H9 (cell line): ENCODE measurements at regions not wholly inside any gene's neighbourhood (a gene's known extent, or its start where the extent isn't known, plus 50 kb on each side); places are given as distances from the start of the nearest gene placed in this dataset.

Source experiments
- DNase-seq: peaks from one replicate; pipeline ENCODE4 v3.0.0-alpha.2; 2017
- H2AFZ ChIP-seq: one replicate; pipeline ENCODE4 v1.6.1; 2013; ENCODE audit warnings: mild to moderate bottlenecking, low read length, control low read depth, moderate library complexity
- H2AK5ac ChIP-seq: 2 replicates; pipeline ENCODE4 v1.6.1; 2013; ENCODE audit warnings: low read length, control low read depth, mixed read lengths; ENCODE audit not compliant: insufficient read length
- H2BK120ac ChIP-seq: one replicate; pipeline ENCODE4 v1.6.1; 2013; ENCODE audit warnings: low read depth, mild to moderate bottlenecking, low read length, control low read depth, inconsistent platforms; ENCODE audit not compliant: poor library complexity, severe bottlenecking
- H2BK12ac ChIP-seq: 2 replicates; pipeline ENCODE4 v1.6.1; 2013; ENCODE audit warnings: low read length, control low read depth, mixed read lengths, low read depth; ENCODE audit not compliant: insufficient read length
- H2BK15ac ChIP-seq: 2 replicates; pipeline ENCODE4 v1.6.1; 2013; ENCODE audit warnings: low read depth, low read length, control low read depth
- H2BK20ac ChIP-seq: one replicate; pipeline ENCODE4 v1.6.1; 2013; ENCODE audit warnings: low read depth, mild to moderate bottlenecking, low read length, control low read depth, inconsistent platforms; ENCODE audit not compliant: poor library complexity, severe bottlenecking
- H2BK5ac ChIP-seq: 2 replicates; pipeline ENCODE4 v1.6.1; 2013; ENCODE audit warnings: low read length, control low read depth, mixed read lengths; ENCODE audit not compliant: insufficient read length
- H3K14ac ChIP-seq: 2 replicates; pipeline ENCODE4 v1.6.1; 2013; ENCODE audit warnings: low read length, control low read depth; ENCODE audit not compliant: insufficient read depth
- H3K18ac ChIP-seq: 2 replicates; pipeline ENCODE4 v1.6.1; 2013; ENCODE audit warnings: low read depth, mild to moderate bottlenecking, mixed read lengths, low read length, control low read depth; ENCODE audit not compliant: insufficient read length
- H3K23ac ChIP-seq: 2 replicates; pipeline ENCODE4 v1.6.1; 2013; ENCODE audit warnings: low read length, control low read depth, mixed read lengths, low read depth; ENCODE audit not compliant: insufficient read length
- H3K23me2 ChIP-seq: 2 replicates; pipeline ENCODE4 v1.6.1; 2013; ENCODE audit warnings: low read depth, mild to moderate bottlenecking, mixed read lengths, low read length, control low read depth; ENCODE audit not compliant: insufficient read length, poor library complexity, severe bottlenecking
- H3K27ac ChIP-seq: 2 replicates; pipeline ENCODE4 v1.5.1; 2013; ENCODE audit warnings: low read length, control low read depth, mixed read lengths, low read depth; ENCODE audit not compliant: insufficient read length
- H3K27me3 ChIP-seq: 2 replicates; pipeline ENCODE4 v1.6.1; 2013; ENCODE audit warnings: low read length, control low read depth, inconsistent platforms; ENCODE audit not compliant: insufficient read depth
- H3K4ac ChIP-seq: 2 replicates; pipeline ENCODE4 v1.6.1; 2013; ENCODE audit warnings: low read depth, mild to moderate bottlenecking, control low read depth, inconsistent platforms, low read length, moderate library complexity
- H3K4me1 ChIP-seq: 2 replicates; pipeline ENCODE4 v1.6.1; 2013; ENCODE audit warnings: low read length, control low read depth, inconsistent platforms; ENCODE audit not compliant: insufficient read depth
- H3K4me2 ChIP-seq: 2 replicates; pipeline ENCODE4 v1.6.1; 2013; ENCODE audit warnings: low read length, control low read depth, mixed read lengths; ENCODE audit not compliant: insufficient read length, insufficient read depth
- H3K56ac ChIP-seq: 2 replicates; pipeline ENCODE4 v1.6.1; 2013; ENCODE audit warnings: low read depth, mild to moderate bottlenecking, mixed read lengths, low read length, control low read depth; ENCODE audit not compliant: insufficient read length
- H3K79me1 ChIP-seq: 2 replicates; pipeline ENCODE4 v1.6.1; 2013; ENCODE audit warnings: low read depth, mild to moderate bottlenecking, moderate library complexity, low read length, control low read depth, inconsistent platforms; ENCODE audit not compliant: insufficient read depth, poor library complexity, severe bottlenecking
- H3K79me2 ChIP-seq: 2 replicates; pipeline ENCODE4 v1.6.1; 2013; ENCODE audit warnings: low read length, control low read depth, inconsistent platforms; ENCODE audit not compliant: insufficient read depth
- H3K9ac ChIP-seq: 2 replicates; pipeline ENCODE4 v1.6.1; 2013; ENCODE audit warnings: low read length, control low read depth, mixed read lengths; ENCODE audit not compliant: insufficient read length; ENCODE audit errors: extremely low read depth
- H3K9me3 ChIP-seq: one replicate; pipeline ENCODE4 v1.6.1; 2013; ENCODE audit warnings: low read depth, low read length, inconsistent platforms; ENCODE audit not compliant: control insufficient read depth
- H3T11ph ChIP-seq: one replicate; pipeline ENCODE4 v1.6.1; 2013; ENCODE audit warnings: mild to moderate bottlenecking, low read length, control low read depth, inconsistent platforms
- H4K20me1 ChIP-seq: one replicate; pipeline ENCODE4 v1.6.1; 2013; ENCODE audit not compliant: control insufficient read depth, insufficient read length, insufficient read depth
- H4K5ac ChIP-seq: 2 replicates; pipeline ENCODE4 v1.6.1; 2013; ENCODE audit warnings: low read depth, mild to moderate bottlenecking, mixed read lengths, low read length, control low read depth; ENCODE audit not compliant: insufficient read length
- H4K8ac ChIP-seq: replicated peaks from 2 replicates; pipeline ENCODE4 v1.6.1; 2013; ENCODE audit warnings: low read length, control low read depth, mixed read lengths, low read depth; ENCODE audit not compliant: insufficient read length
- H4K91ac ChIP-seq: 2 replicates; pipeline ENCODE4 v1.6.1; 2013; ENCODE audit warnings: low read depth, mild to moderate bottlenecking, moderate library complexity, mixed read lengths, low read length, control low read depth; ENCODE audit not compliant: insufficient read length
- H3K27ac Mint-ChIP-seq, 3 experiments: 2 replicates in 2 of 3; 3 replicates in 1 of 3; pipeline ENCODE4 v1.8.0; 2020 to 2021; ENCODE audit warnings: mixed read lengths in 3 of 3, mild to moderate bottlenecking in 1 of 3, moderate library complexity in 1 of 3
- H3K27me3 Mint-ChIP-seq: 2 replicates; pipeline ENCODE4 v1.8.0; 2021; ENCODE audit warnings: low read depth, mild to moderate bottlenecking, moderate library complexity, mixed read lengths
- H3K36me3 Mint-ChIP-seq, 3 experiments: 2 replicates in 2 of 3; 3 replicates in 1 of 3; pipeline ENCODE4 v1.8.0; 2020 to 2021; ENCODE audit warnings: low read depth in 3 of 3, mixed read lengths in 3 of 3; ENCODE audit not compliant: insufficient read depth in 1 of 3
- H3K4me1 Mint-ChIP-seq, 2 experiments: 2 replicates each; pipeline ENCODE4 v1.8.0; 2020; ENCODE audit warnings: mixed read lengths in 2 of 2
- H3K4me3 Mint-ChIP-seq, 2 experiments: 2 replicates in 1 of 2; 3 replicates in 1 of 2; pipeline ENCODE4 v1.8.0; 2020 to 2021; ENCODE audit warnings: mild to moderate bottlenecking in 2 of 2, mixed read lengths in 2 of 2, moderate library complexity in 1 of 2
- H3K9me3 Mint-ChIP-seq, 2 experiments: 2 replicates in 1 of 2; 3 replicates in 1 of 2; pipeline ENCODE4 v1.8.0; 2020; ENCODE audit warnings: mild to moderate bottlenecking in 2 of 2, mixed read lengths in 2 of 2, moderate library complexity in 1 of 2
- WGBS: extraction: QIAGEN DNeasy Blood & Tissue Kit; methylation state at CpG from one replicate; pipeline ENCODE4 v1.1.7; 2013; ENCODE audit warnings: missing lambda C conversion rate, low lambda C conversion rate, mixed read lengths; ENCODE audit not compliant: insufficient read length; ENCODE audit errors: extremely low coverage; 5-methylcytosine and 5-hydroxymethylcytosine counted together
- TF ChIP-seq, protein P1 (sequence below): fragments of 200-600 bp; sonication (generic); conservative IDR thresholded peaks from 3 replicates; pipeline ENCODE4 v1.8.0; 2021; ENCODE audit warnings: antibody characterized with exemption, mild to moderate bottlenecking

- Histone ChIP-seq H3K23me2 (no peaks in the 10 kb centered on the region), H3K4ac (no peak overlapping the region), H3K9ac (no peak overlapping the region), H4K8ac (no peak overlapping the region), H2BK12ac (no peak overlapping the region), H2AFZ (no peak overlapping the region), H3K79me1 (no peaks in the 10 kb centered on the region), H3K4me2 (no peak overlapping the region), H4K5ac (no peak overlapping the region), H3K14ac (no peak overlapping the region), H2BK15ac (no peak overlapping the region), H3K79me2 (no peaks in the 10 kb centered on the region), H2BK5ac (no peak overlapping the region), H4K20me1 (no peaks in the 10 kb centered on the region), H2AK5ac (no peak overlapping the region), H3K18ac (no peak overlapping the region), H3K23ac (no peak overlapping the region), H2BK20ac (no peak overlapping the region), H3T11ph (no peak overlapping the region), H3K27ac (no peak overlapping the region), H3K9me3 (no peaks in the 10 kb centered on the region), H3K4me1 (no peaks in the 10 kb centered on the region), H3K27me3 (no peaks in the 10 kb centered on the region), H2BK120ac (no peak overlapping the region), H4K91ac (no peak overlapping the region), H3K56ac (no peak overlapping the region)
- H3K27ac Mint-ChIP-seq = no peak overlapping the region
- no peak overlapping the region for H3K4me3 Mint-ChIP-seq
- TF ChIP-seq, protein P1, sequence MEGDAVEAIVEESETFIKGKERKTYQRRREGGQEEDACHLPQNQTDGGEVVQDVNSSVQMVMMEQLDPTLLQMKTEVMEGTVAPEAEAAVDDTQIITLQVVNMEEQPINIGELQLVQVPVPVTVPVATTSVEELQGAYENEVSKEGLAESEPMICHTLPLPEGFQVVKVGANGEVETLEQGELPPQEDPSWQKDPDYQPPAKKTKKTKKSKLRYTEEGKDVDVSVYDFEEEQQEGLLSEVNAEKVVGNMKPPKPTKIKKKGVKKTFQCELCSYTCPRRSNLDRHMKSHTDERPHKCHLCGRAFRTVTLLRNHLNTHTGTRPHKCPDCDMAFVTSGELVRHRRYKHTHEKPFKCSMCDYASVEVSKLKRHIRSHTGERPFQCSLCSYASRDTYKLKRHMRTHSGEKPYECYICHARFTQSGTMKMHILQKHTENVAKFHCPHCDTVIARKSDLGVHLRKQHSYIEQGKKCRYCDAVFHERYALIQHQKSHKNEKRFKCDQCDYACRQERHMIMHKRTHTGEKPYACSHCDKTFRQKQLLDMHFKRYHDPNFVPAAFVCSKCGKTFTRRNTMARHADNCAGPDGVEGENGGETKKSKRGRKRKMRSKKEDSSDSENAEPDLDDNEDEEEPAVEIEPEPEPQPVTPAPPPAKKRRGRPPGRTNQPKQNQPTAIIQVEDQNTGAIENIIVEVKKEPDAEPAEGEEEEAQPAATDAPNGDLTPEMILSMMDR = no peak
- H3K27me3 Mint-ChIP-seq = no peaks in the 10 kb centered on the region
- no peaks in the 10 kb centered on the region for H3K9me3 Mint-ChIP-seq
- DNase-seq = no peak
- H3K4me1 Mint-ChIP-seq = no peaks in the 10 kb centered on the region
- no peaks in the 10 kb centered on the region; a peak in 1 of 7 replicates for H3K36me3 Mint-ChIP-seq
- WGBS = no CpG with 5 or more reads among the region's 1 CpG
Measured at GRCh38 chr4:141425124-141425523, 204.4 kb downstream of the ZNF330 start.
